SHP77 treated with DMSO at 0.1 percent for 48 hours (cell line): ENCODE measurements at regions not wholly inside any gene's neighbourhood (a gene's known extent, or its start where the extent isn't known, plus 50 kb on each side); places are given as distances from the start of the nearest gene placed in this dataset.
"Not testable (repeated sequence)": the region's sequence is repeated elsewhere in the genome, so short reads cannot be mapped to it uniquely, and the experiment has no call there.

Experiments
- DNase-seq: peaks from one replicate; lab custom pipeline; 2025; lab: John Stamatoyannopoulos, UW

DNA sequence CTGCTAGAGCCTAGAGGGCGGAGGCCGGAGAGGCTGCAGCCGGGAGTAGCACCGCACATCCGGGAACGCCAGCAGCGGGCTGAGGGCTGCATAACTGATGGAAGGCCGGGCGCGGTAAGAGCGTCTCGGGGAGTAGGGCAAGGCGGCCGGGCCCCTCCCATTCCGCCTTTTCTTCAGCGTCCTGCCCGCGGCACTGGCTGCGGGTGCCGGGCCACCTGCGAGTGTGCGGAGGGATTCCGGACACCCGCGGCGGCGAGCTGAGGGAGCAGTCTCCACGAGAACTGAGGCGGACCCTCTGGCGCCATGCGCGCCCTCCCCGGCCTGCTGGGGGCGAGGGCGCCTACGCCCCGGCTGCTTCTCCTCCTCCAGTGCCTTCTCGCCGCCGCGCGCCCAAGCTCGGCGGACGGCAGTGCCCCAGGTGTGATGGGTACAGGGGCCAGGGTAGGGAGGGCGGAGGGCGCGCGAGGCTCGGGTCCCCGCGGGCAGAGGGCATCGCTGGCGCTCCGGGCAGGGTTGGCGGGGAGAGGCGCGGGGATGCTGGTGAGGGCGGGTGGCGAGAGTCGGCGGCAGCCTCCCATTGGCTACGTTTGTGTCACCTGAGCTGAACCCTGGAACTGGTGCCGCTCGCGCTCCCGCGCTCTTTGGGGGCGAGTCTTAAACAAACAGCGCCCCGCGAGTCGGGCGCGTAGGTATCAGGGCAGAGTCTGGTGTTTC is 334.4 kb downstream of the SRGAP2C start:
- DNase-seq, result peak; percentile 46

DNA sequence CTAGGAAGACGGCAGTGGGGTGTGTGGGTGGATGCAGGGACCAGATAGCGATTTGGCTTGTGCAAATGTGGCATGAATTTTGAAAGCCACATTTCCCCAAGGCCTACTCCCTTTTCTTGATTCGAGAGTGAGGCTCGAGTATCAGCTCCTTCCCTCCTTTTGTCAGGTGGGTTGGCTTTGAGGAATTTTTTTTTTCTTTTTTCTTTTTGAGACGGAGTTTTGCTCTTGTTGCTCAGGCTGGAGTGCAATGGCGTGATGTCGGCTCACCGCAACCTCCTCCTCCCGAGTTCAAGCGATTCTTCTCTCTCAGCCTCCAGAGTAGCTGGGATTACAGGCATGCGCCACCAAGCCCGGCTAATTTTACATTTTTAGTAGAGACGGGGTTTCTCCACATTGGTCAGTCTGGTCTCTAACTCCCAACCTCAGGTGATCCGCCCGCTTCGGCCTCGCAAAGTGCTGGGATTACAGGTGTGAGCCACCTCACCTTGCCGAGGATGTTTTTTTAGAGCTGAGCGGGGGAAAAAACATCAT is 335.0 kb downstream of the SRGAP2C start:
- DNase-seq, result not testable (repeated sequence)

DNA sequence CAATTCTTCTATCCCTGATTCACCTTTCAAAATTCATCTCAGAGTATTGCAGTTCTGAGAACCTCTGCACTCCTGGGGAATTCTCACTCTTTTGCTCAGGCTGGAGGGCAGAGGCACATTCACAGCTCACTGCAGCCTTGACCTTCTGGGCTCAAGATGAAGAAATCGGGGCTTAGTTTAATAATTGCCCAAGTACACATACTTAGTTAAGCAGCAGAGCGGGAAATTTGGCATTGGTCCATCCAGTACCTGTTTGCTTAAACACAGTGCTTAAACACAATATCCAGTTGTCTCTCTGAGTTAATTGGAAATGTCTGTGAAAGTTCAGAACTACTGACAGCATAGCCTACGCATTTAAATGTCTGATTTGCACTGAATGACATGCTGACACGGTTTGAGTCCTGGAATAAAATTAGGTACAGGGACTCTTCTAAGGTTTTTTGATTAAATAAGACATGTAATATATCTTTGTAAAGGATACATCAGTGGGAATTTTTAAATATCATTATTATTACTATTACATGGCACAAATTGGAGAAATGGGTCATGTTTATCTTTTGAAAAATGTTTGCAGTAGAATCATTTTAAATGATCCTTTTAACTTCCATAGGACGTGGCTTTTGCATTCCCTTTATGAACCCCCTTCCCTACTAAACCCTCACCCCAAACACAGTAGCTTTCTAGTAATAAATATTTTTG is 337.4 kb downstream of the SRGAP2C start:
- DNase-seq, result no peak

DNA sequence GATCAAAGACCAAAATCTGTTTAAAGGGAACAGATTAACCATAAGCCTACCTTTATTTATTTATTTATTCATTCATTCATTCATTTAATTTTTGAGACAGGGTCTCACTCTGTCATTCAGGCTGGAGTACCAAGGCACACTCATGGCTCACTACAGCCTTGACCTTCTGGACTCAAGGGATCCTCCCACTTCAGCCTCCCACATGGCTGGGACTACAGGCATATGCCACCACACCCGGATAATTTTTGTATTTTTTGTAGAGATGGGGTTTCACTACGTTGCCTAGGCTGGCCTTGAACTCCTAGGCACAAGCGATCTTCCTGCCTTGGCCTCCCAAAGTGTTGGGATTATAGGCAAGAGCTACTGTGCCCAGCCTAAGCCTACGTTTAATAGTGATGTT is 338.3 kb downstream of the SRGAP2C start:
- DNase-seq, result not testable (repeated sequence)

DNA sequence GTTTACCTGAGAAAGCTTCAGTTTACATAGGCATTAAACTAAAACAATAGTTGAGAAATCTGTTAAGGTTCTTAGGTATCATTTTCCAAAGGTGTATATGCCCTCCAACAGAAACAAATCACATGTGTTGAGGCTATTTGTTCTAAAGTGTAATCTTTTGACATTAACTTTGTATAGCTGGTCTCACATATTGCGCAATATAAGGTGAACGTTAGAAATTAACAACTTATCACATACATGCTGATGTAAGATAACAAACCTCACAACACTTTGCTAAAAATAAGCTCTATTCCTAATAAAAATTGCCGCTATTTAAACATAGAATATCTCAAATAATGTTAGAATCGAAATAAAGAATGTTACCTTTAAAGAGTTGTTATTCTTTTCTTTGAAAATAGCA is 340.6 kb downstream of the SRGAP2C start:
- DNase-seq, result no peak

DNA sequence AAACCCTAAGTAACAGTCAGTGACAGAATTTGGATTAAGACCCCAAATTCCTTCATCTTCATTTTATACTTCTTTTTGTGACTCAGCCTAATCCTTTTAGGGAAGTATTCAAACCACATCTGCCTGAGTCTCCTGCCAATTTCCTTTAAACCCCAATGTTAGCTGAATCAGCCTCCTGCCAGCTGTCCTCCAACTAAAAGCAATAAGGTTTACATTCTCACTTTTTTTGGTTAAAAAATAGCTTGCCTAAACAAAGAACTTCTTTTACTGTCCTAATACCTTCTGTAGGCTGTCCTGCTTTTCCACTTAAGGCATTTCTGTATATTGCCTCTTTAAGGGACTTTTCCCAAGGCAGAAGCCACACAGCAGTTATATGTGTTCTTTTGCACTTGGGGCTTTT is 344.2 kb downstream of the SRGAP2C start:
- DNase-seq, result not testable (repeated sequence)

DNA sequence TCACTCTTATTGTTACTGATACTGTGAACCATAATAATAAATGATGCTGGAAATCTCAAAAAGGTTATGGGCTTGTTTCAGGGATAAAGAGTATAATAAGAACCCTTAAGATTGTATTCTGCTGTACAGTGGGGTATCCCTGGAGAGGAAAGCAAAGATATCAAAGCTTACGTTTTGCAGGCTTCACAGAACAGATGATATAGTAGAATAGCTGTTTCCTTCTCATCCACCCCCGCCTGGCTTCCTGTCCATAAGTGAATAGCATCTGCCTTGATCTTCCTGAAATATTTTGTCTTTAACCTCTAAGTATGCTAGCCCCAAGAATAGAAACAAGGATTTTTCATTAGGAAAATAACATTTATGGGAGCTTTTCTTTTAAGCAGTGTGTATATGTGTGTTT is 345.3 kb downstream of the SRGAP2C start:
- not testable (repeated sequence) for DNase-seq

DNA sequence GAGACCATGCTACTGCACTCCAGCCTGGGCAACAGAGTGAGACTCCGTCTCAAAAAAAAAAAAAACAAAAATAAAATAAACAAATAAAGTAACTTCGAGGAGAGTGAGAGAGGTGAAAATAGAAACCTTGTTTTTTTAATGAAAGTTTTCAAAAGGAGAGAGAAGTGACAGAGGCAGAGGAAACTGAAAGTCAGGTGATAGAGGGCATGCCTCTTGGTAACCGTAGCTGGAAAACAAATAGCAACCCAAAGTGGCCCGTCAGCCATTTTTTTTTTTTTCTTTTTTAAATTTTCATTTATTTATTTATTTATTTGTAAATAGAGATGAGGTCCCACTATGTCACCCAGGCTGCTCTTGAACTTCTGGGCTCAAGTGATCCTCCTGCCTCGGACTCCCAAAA is 347.0 kb downstream of the SRGAP2C start:
- not testable (repeated sequence) for DNase-seq

DNA sequence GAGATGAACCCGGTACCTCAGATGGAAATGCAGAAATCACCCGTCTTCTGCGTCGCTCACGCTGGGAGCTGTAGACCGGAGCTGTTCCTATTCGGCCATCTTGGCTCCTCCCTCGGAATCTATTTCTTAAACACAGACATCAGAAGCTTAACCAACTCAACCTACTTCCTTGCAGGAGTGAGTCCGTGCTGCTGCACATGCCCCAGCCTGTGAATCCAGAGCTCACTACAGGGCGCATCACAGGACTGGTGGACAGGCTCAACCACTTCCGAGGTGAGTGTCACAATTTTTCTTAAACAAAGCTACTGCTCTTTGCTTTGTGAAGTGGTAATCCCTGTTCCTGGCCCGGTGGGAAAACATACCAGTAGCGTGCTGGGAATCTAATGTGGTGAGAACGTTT is 353.4 kb downstream of the SRGAP2C start:
- DNase-seq, result not testable (repeated sequence)

DNA sequence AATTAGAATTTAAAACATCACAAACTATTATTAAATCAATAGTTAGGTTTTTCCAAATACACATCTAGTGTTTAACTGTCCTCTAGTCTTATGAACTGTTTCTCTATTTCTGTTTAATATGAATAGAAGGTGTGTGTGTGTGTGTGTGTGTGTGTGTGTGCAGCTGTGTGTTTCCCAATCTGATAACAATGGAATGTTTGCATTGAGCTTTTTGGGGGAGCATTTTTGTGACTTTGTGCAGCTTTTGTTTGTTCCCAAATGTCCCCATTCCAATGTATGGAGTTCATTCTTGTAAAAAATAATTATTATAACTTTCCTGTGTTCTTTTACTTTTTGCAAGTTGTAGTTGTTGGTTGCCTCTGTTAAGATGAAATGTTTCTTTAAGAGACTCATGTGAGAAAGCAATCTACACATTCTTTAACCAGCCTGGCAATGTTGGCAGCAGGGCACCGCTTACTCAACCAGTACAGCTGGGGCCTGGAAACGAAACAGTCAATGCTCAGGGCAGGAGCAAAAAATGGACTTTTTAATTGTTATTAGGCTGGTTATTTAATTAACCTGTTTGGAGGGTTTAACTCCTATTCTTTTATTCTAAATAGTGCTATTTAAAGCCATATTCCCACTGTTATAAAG is 354.3 kb downstream of the SRGAP2C start:
- DNase-seq, result no peak

DNA sequence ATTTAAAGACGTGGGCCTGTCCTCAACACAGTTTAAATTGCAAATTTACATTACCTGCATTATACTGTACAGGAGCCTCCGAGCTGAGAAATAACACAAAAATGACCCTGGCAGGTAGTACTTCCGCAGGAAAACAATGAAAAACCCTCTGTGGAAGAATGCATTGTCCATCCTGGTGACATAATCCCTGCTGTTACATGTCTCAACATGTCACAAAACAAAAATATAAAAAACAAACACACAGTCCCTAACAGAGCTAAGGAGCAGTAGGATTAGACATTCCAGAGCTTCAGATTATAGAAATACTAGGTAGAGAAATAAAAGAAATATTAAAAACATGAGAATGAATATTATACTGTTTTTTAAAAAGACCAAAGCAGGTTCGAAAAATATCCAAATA is 359.2 kb downstream of the SRGAP2C start:
- DNase-seq, result not testable (repeated sequence)

DNA sequence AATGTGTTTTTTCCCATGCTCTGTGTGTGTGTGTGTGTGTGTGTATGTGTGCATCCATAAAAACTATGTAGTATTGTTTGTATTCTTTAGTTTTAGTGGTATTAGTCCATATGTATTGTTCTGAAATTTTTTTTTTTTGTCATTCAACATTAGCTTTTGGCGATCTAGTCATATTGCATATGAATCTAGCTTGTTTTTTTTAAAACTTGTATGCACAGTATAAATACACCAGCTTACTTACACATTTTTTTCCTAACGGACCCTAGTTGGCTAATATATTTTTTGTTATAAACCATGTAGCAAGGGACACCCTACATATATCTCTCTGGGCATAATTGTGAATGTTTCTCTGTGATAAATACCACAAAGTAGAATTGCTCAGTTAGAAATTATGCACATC is 359.7 kb downstream of the SRGAP2C start:
- no peak for DNase-seq

DNA sequence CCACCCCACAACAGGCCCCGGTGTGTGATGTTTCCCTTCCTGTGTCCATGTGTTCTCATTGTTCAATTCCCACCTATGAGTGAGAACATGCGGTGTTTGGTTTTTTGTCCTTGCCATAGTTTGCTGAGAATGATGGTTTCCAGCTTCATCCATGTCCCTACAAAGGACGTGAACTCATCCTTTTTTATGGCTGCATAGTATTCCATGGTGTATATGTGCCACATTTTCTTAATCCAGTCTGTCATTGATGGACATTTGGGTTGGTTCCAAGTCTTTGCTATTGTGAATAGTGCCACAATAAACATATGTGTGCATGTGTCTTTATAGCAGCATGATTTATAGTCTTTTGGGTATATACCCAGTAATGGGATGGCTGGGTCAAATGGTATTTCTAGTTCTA is 361.1 kb downstream of the SRGAP2C start:
- not testable (repeated sequence) for DNase-seq

DNA sequence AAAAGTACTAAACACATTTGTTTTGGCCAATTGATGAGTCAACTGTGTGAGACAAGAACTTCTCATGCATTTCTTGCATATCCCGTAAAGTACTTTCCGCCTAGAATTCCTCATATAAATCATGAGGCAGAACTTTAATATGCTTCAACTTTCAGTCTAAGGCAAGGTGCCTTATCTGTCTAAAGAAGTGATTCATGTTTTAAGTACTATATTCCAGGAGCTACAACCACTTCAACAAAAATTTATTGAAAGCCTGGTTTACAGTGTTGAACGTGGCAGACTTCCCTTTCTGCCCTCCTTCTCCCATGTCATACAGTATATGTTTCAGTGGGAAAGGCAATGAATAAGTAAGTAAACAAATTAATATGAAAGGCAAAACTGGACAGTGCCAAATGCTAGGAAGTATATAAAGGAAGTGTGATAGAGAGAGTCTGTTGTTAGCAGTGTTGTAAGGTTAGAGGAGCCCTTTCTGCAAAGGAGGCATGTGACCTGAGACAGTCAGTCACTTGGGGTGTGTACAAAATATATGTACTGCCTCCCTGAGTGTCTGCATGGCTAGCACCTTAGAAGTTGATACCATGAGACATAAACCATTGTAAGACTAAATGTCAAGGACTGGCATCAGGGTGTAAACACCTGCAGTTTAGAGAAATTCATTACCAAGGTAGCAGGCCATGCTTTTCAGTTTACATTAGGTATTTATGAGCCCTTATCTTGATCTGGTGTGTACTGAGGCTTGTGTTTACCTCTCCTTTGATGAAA is 362.2 kb downstream of the SRGAP2C start:
- no peak for DNase-seq

DNA sequence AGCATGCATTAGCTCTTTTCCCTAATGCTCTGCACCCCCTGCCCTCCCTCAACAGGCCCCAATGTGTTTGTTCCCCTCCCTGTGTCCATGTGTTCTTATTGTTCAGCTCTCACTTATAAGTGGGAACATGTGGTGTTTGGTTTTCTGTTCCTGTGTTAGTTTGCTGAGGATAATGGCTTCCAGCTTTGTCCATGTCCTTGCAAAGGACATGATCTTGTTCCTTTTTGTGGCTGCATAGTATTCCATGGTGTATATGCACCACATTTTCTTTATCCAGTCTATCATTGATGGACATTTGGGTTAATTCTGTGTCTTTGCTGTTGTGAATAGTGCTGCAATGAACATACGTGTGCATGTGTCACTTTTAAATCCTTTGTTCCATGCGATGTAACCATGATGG is 363.0 kb downstream of the SRGAP2C start:
- DNase-seq, result not testable (repeated sequence)

DNA sequence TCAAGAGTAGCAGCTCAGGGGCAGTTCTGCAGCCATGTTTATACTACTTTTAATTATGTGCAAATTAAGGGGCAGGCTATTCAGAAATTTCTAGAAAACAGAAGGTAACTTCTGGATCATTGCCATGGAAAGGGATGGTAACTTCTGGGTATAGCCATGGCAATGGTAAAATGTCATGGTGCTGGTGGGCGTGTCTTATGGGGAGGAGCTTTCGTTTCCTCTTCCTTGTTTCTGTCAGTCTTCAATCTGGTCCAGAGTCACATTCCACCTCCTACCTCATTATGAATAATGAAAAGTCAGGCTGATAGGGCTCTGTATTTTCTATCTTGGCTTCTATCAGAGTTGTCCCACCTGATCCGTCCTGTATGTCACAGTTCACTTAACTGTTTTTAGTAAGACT is 366.0 kb downstream of the SRGAP2C start:
- DNase-seq, result not testable (repeated sequence)

DNA sequence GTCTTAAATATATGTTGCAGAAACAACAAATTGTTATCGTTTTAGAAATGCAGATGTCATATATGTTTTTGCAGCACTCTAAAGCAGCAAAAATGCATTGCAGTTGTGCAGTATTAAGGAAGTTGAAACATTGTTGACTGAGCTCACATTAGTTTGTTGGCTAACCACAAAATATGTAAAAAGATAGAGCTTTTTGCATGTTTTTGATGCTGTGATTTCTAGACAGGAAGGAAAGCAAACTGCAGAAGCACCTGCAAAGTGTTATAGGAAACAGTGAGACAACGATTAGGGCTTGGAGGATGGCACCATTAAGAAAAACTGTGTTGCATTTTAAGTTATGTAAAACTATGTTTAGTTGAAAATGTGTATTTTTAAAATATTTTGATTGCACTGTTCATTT is 366.7 kb downstream of the SRGAP2C start:
- DNase-seq, result not testable (repeated sequence)

DNA sequence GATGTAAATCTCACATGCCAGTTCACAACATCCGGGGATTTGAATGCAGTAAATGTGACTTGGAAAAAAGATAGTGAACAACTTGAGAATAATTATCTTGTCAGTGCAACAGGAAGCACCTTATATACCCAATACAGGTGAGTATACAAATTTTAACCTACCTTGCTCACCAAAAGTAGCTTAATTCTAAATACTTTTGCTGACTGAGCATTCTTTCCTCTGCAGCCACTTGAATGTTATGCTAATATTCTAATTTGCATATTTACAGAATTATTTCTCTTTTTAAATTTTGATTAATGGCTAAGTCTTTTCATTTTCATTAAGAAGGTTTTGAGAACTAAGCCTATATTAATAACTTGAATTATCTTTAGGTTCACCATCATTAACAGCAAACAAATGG is 371.8 kb downstream of the SRGAP2C start:
- not testable (repeated sequence) for DNase-seq

DNA sequence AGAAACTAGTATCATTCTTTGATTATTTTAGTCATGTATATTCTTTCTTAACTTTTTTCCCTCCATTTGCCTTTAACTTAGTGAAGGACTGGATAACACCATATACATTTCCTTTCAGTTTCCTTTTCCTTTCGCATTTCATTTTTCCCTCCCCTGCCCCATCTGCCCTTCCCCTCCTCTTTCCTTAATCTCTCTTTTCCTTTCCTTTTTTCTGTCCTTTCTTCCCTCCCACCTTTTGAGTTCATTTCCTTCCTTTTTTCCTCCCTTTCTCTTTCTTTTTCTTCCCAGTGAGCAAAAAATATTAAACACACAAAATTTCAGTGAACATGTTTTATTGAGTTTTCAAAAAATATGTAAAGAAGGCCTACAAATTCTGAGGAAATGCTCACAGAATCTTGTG is 373.3 kb downstream of the SRGAP2C start:
- DNase-seq, result not testable (repeated sequence)

DNA sequence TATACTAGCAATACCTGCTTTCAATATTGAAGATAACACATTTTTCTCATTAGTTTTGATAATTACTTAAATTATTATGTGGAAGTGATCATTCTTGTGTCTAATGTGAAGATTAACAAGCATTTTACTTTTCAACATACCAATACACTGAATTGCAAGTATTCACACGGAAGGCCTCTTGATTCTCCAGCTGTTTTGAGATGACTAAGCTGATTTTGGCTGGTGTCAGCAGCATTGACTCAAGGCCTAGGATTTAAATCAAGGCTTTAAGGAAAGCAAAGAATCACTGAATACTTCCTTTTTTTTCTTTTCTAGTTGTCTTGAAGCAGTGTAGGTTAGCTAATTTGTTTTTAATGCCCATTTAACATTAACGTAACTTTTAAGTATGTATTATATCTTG is 373.7 kb downstream of the SRGAP2C start:
- no peak for DNase-seq

DNA sequence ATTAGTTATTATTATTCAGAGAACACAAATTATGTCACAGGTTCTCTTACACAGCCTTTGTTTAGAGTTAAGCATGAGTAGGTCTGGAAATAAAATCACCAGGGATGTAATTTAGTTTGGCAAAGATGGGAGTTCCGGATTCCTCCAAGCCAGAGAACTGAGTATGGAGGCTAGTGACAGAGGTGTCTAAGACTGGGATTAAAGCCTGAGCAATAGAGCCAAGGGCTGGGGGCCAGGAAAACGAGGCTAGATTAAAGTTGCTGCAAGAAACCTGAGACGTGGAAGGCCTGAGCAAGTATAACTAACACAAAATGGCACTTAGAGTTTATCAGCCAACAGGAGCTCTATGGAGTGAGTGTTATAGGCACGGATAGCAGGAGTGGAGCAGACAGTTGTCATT is 381.6 kb downstream of the SRGAP2C start:
- no peak for DNase-seq

DNA sequence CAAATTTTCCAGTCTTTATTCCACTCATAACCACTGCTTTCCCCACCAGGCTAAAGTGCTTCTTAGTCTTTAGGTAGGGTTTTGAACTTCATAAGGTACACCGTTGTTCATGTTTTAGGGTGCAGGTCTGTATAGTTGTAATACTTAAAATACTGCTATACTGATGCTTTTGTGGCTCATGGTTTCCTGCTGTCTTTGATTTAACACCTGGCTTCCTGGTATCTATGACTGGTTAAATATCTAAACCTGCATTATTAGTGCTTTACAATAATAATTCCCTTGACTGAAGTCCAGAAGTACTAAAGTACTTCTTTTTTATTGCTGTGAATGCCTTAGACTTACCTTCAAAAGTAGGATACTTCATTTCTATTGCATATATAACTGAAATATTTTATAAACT is 384.7 kb downstream of the SRGAP2C start:
- no peak for DNase-seq
